Tibial nerve (tissue), 4 donors: ENCODE measurements at regions not wholly inside any gene's neighbourhood (a gene's known extent, or its start where the extent isn't known, plus 50 kb on each side); places are given as distances from the start of the nearest gene placed in this dataset.

ENCODE experiments used
- EP300 ChIP-seq, 2 donors: sonication (generic); formaldehyde crosslinking; IDR thresholded peaks; one replicate each; pipeline ENCODE4 v1.6.1; 2017; ENCODE audit warnings: antibody characterized with exemption in 2 of 2, mild to moderate bottlenecking in 1 of 2
- POLR2A ChIP-seq, 2 donors: fragments of 450-650 bp; IDR thresholded peaks; one replicate each; pipeline ENCODE4 v1.6.1; 2017; ENCODE audit warnings: antibody characterized with exemption in 2 of 2, mild to moderate bottlenecking in 2 of 2, moderate library complexity in 2 of 2
- TF ChIP-seq, protein P1 (sequence below), 5 experiments: fragments of 200-600 bp in 3 of 5; fragments of 450-650 bp in 2 of 5; sonication (generic) in 3 of 5; IDR thresholded peaks; one replicate each; pipeline ENCODE4 v1.5.1; 2016 to 2019; ENCODE audit warnings: antibody characterized with exemption in 5 of 5, mild to moderate bottlenecking in 3 of 5, moderate library complexity in 2 of 5

DNA sequence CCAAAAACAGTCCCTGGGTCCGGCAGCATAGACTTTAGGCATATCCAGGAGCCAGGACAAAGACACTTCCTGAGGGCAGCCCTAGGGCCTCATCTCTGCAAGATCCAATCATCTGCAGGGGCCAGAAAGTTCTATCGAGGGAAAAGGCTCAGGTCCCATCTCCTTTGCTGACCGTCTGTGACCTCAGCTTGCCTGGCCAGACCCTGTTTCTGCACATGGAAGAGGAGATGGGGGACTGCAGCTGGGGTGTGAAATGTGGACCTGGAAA, 51.0 kb upstream of the FCN1 start:
- TF ChIP-seq, protein P1, sequence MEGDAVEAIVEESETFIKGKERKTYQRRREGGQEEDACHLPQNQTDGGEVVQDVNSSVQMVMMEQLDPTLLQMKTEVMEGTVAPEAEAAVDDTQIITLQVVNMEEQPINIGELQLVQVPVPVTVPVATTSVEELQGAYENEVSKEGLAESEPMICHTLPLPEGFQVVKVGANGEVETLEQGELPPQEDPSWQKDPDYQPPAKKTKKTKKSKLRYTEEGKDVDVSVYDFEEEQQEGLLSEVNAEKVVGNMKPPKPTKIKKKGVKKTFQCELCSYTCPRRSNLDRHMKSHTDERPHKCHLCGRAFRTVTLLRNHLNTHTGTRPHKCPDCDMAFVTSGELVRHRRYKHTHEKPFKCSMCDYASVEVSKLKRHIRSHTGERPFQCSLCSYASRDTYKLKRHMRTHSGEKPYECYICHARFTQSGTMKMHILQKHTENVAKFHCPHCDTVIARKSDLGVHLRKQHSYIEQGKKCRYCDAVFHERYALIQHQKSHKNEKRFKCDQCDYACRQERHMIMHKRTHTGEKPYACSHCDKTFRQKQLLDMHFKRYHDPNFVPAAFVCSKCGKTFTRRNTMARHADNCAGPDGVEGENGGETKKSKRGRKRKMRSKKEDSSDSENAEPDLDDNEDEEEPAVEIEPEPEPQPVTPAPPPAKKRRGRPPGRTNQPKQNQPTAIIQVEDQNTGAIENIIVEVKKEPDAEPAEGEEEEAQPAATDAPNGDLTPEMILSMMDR (IDR thresholded peaks at IDR 0.05) = no peak
- TF ChIP-seq POLR2A (IDR thresholded peaks at IDR 0.05) (no peak), EP300 (IDR thresholded peaks at IDR 0.05) (no peak)
